Fibroblast of gingiva (primary cell): ENCODE measurements at regions not wholly inside any gene's neighbourhood (a gene's known extent, or its start where the extent isn't known, plus 50 kb on each side); places are given as distances from the start of the nearest gene placed in this dataset.

Experiments used
- DNase-seq: peaks from one replicate; pipeline ENCODE4 v3.0.0-alpha.2; 2011; ENCODE audit warnings: low read depth

DNA sequence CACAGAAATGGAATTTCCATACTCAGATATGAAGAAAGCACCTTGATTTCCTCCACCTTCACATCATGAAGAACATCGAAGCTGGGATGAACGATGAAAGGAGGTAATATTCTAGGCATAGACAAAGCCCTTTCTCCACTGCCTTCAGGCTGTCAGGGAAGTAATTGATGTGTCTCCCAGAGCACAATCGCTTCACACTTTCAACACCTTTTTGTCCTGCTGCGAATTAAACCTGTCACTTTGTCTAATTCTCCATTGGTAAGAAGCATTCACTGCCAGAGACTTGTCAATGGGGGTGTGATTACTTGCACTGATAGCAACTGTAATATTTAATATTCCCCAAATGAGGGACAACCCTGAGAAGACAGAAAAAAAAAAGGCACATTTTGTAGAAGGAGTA lies 260.1 kb downstream of the ETS1 start:
- no peak for DNase-seq

DNA sequence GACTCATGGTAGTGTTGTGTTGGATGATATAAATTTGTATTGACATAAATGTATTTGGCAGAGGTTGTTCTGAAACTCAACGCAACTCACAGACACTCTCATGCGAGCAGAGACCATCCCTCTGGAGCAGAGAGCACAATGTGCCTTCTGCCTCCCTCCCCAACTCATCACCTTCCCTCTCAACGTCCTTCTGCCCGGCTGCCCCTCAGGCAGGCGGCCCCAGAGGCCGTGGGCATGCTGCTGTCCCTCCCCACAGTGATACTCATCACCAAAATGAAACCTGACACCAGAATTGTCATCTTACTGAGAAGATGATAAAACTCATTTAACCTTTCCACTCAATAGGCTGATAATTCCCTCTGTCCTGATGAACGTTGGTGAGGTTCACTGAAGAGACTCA lies 260.6 kb downstream of the ETS1 start:
- no peak for DNase-seq

GRCh38 chr11:128324531-128325141 lies 262.7 kb downstream of the ETS1 start:
- DNase-seq = no peak

DNA sequence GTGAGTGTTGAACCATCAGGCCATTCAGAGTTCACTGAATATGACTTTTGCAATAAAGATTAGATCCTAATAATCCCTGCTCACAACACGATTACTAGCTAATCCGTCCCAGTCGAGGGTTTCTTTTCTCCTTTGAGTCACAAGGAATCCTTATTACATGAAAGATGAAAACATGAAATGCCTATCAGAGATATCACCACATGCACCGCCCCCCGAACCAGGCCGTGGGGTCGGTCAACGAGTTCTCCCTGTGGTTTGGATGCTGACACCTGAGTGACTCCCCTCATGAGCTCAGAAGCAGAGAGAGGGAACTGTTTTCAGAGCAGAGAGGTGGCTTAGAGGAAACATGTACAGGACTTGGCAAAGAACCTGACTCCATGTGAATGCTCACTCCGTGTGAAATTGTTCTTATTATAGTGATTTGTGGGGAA lies 263.3 kb downstream of the ETS1 start:
- no peak for DNase-seq

GRCh38 chr11:128323381-128323780 lies 264.0 kb downstream of the ETS1 start:
- DNase-seq = peak; percentile 42

DNA sequence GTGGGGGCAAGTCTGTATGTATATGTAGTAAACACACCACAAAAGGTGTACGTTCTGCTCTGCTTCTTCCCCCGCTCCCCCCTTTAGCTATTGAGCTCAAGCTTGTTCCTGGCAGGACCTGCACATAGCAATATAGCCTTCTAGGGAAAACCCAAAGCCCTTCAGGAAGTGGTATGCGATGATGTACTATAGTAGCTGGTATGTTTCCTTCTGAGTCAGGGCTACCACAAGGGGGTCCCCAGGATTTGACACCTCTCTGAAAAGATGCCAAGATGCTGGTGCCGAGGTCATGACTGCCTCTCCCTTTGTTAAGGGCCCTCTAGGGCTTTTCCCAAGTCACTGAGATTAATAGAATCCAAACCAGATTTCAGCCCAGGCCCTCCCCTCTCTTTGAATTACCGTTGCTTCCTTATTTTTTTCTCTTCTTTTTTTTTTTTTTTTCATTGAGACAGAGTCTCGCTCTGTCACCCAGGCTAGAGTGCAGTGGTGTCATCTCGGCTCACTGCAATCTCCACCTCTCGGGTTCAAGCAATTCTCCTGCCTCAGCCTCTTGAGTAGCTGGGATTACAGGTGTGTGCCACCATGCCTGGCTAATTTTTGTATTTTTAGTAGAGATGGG lies 268.4 kb downstream of the ETS1 start:
- DNase-seq = no peak

- no peak for DNase-seq
These were observed 270.7 kb downstream of the ETS1 start for GRCh38 chr11:128316541-128317227.

DNA sequence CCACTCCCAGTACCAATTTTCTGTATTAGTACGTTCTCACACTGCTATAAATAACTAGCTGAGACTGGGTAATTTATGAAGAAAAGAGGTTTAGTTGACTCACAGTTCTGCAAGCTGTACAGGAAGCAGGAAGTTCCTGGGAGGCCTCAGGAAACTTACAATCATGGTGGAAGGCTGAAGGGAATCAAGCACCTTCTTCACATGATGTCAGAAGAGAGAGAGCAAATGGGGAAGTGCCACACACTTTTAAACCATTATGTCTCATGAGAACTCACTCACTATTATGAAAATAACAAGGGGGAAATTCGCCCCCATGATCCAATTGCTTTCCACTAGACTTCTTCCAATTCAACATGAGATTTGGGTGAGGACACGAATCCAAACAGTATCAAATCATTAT lies 271.4 kb downstream of the ETS1 start:
- DNase-seq = no peak

GRCh38 chr11:128313931-128314330 lies 273.4 kb downstream of the ETS1 start:
- no peak for DNase-seq

GRCh38 chr11:128311742-128312719 lies 275.3 kb downstream of the ETS1 start:
- no peak for DNase-seq

GRCh38 chr11:128310676-128311445 lies 276.5 kb downstream of the ETS1 start:
- no peak for DNase-seq

DNA sequence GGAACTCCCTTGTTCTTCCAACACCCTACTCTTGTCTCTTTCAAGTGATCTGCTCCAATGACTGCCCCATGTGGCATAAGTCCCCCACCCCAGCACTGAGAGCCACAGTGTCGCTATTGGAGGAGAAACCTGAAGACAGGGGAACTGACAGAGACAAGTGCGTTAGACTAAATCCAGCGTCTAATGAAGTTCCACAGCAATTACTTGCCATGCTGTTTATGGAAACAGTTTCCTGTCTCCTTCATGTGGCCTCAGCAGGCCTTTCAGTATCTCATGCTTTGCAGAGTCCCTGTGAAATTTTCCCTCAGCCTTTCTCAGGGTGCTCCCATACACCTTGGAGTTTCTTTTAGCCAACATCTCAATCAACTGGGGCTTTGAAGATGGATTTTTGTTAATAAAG lies 277.4 kb downstream of the ETS1 start:
- no peak for DNase-seq

GRCh38 chr11:128308794-128309193 lies 278.6 kb downstream of the ETS1 start:
- DNase-seq = no peak

- no peak for DNase-seq
These were observed 281.8 kb downstream of the ETS1 start for GRCh38 chr11:128305588-128305987.

DNA sequence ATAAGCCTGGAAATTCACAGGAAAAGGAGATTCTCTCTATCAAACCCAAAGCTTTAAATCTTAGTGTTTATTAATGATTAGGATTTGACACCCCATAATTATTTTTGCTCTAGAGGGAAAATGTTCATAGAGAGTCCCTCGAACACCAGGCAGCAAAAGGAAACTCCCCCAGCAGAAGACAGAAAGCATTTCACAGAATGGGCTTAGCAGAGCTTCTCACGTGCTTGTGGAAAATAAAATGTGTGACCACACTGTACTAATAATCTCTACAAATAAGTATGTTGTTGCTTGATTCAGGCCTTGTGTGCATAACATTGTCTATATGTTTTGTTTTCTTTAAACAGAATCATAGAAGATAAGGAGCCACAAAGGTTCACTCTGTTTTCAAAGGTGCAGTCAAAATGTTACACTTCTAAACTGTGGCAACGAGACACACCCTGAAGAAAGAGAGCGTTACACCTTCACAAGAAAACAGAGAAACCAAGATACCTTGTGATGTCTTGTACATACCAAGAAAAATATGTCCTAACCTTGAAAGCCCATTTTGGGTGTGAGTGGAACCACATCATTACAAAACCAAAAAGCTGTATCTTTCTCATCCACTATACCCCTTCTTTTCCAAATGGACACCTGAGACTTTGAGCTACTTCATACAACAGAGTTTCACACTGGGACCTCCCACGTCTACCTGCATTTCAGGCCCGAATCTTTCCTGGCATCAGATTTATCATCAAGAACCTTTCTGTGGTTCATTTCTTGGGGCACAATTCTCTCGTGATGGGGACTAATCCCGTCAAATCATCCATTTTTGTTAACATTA lies 282.5 kb downstream of the ETS1 start:
- no peak for DNase-seq

DNA sequence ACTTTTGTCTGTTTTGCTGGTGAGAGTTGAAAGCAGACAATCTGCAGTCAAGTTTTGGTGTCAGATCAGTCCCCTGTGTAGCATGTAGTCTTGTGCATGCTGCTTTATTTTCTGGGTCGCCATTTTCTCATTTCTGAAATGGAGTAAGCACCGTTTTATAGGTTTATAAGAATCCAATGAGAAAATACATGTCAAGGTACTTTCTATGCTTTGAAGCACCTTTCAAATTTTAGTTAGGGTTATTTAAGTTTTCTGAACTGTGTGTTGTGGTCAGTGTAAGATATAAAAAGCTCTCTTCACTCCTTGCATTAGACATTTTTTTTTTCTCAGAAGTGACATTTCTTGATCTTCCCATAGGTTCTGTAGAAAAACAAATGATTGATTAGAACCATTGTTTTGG lies 283.2 kb downstream of the ETS1 start:
- DNase-seq = no peak

DNA sequence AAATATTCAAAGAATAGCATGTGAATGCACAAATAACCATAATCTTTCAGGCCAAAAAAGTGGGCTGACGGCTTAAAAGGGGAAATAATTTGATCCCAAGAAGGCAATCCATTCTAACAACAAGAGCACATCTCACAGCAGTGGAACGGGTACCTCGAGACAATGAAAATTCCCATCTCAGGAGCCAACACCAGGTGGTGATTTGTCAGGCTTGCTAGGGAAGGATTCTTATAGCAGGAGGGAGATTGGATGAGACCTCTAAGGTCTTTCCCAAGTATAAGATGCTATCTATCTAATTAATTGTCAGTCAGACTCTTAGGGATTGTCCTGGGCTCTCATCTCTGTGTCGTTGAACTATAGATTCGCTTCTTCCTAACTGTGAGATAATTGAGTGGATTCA lies 284.0 kb downstream of the ETS1 start:
- DNase-seq = no peak

DNA sequence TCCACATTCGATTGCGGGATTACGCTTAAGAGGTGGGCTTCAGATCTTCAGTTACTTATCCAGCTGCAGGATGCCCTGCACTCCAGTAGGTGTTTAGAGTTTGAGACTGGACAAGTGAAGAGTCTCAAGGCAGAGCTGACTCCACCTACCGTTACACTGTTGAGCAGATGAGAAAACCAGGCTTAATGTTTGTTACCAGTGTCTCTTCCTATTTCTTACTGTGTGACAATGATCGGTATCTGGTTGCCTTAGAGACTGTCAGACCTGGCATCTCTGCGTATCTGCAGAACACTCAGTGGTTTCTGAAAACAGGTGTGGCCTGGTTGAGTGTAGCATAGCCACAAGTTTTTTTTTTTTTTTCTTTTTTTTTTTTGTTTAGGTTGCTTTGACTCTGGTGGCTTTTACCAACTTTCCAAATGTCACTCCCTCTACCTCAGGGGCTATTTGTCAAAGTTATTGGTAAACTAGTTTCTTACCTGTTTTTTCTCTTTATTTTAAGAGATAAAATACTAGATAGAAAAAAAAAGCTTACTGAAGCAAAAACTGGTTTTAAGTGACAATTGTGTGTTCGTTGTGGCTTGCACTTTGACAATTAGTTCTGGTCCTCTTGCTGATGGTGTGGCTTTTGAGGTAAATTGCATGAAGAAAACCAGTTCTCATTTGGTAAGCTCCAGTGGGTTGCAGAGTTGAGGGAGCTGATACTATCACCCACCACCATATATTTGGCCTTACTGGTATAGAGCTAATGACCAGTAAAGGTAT lies 284.8 kb downstream of the ETS1 start:
- DNase-seq = no peak

GRCh38 chr11:128301756-128302155 lies 285.6 kb downstream of the ETS1 start:
- no peak for DNase-seq

DNA sequence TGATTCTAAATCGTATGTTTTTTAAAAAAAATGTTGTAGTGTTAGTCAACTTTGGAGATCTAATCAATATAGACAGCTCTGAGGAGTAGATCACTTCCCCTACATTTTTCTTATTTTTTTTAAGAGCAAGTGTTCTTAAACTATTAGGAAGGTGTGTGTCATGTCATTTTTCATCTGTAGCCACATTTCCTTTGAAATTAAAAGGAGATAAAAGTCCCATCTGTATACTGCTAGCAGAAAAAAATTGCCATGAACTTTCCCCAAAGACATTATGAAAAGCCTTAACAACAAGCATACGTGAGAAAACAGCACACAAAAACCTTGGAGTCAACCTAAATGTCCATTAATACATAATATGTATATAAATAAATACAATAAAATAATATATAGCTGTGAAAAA lies 286.6 kb downstream of the ETS1 start:
- DNase-seq = no peak
